GM19397 (cell line): ENCODE measurements at regions not wholly inside any gene's neighbourhood (a gene's known extent, or its start where the extent isn't known, plus 50 kb on each side); places are given as distances from the start of the nearest gene placed in this dataset.
"Not testable (repeated sequence)": the region's sequence is repeated elsewhere in the genome, so short reads cannot be mapped to it uniquely, and the experiment has no call there.

Experiments
- ATAC-seq: cut with Tn5 transposase; IDR thresholded peaks from one replicate; pipeline ENCODE4 v1.9.1; 2021; ENCODE audit warnings: mild to moderate bottlenecking, moderate library complexity; ENCODE audit not compliant: unreplicated experiment

DNA sequence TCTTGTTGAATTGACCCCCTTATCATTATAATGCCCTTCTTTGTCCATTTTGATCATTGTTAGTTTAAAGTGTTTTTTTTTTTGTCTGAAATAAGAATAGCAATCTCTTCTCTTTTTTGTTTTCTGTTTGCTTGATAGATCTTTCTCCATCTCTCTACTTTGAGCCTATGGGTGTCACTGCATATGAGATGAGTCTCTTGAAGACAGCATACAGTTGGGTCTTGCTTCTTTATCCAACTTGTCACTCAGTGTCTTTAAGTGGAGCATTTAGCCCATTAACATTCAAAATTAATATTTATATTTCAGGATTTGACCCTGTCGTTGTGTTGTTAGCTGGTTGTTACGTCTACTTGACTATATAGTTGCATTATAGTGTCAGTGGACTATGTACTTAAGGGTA lies 135.4 kb downstream of the HMHB1 start:
- ATAC-seq, result no peak

DNA sequence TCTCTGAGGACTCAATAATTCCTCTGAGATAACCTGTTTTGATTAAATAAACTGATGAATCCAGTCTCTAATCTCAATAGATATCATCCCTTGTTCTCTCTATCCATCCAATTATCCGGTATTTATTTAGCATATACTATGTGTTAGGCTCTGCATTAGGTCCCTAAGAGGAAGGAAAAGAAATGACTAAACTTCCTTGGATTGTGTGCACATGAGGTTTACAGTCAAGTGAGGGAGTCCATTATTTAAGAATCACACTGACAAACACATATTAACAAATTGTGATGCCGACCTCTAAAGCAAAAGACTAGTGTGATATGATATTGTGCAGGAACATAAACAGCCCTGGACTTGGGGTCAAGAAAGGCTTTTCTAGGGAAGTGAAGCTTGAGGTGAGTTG lies 140.8 kb downstream of the HMHB1 start:
- ATAC-seq, result no peak

DNA sequence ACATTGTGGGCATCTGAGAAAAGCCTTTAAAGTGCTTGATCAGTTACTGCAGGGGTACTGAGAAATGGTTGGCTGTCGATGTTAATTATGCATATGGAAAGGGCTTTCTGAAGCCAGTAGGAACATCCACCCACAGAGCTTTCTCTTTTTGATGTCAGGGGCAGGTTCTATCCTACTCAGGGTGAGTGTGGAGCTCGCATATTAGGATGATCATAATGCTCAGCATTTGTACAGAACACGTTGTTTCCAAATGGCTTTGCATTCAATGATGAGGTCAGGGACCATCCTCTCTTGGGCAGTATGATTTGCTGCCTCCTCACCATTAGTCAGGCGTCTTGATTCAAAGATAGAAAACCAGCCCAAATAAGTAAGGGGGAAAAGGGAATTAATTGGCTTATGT lies 141.9 kb downstream of the HMHB1 start:
- ATAC-seq, result no peak

DNA sequence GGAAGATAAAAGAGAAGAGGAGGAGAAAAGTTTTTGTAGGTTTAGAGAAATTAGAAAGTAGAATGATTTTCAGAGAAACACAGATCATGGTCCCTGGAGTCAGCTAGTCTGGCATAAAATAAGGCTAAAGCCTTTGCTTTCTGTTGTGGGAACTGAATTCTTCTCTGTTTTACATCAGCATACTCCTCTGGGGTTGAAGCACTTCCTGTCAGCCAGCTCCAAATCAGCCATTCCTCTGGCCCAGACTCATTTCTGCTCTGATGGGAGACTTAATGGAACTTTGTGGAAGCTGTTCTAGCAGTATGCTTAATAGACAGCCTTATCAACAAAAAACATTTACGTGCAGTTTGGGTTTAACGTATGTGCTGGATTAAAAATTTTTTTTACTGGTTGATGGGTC lies 143.2 kb downstream of the HMHB1 start:
- ATAC-seq, result no peak

DNA sequence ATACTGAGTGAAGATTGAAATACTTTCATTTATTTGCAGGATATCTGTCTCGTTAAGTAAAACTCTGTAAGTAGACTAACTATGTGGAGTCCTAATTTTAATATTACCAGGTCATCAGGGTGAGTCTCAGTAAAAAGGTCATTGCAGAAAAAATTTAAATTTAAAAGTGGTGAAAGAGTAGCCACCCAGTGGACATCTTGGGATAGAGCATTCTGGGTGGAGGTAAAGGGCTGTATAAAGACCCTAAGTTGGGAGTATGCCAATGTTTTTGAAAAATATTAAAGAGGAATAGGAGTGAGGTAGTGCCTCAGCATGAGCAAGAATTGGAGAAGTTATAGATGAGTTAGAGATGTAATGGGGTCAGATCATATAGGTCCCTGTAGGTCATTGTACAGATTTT lies 145.5 kb downstream of the HMHB1 start:
- ATAC-seq, result no peak

DNA sequence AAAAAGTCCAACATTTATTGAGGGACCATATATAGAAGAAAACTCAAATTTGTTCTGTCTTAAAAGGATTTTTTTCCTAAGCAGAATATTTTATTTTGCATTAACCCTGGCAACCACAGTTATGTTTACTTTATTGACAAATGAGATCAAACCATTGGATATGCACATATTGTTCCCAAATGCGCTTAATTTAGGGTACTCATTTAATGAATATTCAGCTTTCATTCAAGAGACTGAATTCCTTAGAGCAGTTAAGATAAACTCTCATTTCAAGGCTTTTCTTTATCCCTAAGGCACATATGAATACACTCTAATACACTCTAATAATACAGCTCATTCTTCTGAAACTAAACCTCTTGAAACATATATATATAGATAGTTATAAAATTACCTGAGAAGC lies 150.2 kb downstream of the HMHB1 start:
- no peak for ATAC-seq

DNA sequence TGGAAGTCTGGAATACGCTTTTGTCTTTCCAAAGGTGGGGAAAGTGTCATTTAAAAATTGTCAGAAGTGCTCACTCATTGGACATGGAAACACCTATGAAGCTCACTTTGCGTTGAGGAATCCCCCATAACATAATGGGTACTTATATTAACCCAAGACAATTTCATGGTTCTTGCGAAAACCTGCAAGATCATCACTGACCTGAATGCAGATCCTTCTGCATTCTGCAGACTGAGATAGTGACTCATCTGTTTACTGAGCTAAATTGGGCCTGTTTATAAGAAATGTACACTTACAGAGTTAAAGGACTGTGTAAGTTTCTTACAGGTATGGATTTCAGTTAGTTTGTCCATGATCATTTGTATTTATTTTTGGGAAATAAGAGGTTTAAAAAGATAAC lies 153.0 kb downstream of the HMHB1 start:
- no peak for ATAC-seq

DNA sequence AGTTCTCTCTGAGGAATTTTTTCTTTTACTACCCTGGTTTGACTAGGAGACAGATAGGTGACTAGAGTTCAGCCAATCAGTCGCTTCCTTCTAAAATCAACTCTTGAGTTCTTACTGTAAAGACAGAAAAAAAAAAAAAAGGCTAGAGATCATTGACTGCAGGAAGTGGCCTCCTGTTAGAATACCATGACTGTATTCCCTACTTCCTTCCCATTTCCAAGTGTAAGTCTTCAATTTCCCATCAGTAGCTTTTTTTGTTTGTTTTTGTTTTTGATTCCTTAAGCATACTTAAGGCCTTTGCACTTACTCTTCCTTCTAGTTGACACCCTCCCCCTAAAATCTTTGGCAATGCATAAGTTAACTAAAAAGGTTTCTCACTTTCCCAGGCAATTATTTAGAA lies 154.3 kb downstream of the HMHB1 start:
- ATAC-seq, result no peak

DNA sequence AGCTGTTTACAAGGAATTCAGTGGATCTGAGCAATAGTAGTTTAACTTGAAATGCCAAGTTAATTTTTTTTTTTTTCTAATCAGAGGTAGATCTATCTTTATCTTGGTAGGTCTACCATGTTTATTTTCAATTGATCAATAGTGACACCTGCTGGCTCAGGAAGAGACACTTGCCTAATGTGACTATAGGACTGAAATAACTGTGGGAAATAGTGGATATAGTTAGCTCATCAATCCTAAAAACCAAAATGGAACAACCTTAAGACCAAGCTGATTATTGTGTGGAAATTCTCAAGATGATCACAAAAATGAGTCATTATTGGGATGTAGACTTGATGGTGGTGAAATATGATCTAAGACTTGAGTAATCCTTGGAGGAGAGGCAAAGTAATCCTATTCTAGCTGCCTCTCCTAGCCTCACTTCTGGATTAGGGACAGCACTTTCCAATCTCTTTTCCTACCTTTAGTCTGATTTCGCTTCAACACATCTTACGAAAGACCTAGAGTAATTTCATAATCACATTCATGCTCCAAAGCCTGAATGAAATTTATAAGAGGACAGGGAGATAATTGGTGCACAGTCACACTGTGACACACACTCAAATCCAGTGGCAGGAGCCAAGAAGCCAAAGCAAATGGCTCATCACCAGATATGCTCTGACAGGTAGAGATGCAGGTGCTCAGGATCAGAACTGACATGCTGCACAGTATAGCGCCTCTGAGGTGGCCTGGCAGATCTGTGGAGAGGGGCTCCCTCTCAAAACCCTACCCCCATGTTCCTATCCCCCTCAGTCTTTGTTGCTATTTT lies 156.3 kb downstream of the HMHB1 start:
- ATAC-seq, result no peak

DNA sequence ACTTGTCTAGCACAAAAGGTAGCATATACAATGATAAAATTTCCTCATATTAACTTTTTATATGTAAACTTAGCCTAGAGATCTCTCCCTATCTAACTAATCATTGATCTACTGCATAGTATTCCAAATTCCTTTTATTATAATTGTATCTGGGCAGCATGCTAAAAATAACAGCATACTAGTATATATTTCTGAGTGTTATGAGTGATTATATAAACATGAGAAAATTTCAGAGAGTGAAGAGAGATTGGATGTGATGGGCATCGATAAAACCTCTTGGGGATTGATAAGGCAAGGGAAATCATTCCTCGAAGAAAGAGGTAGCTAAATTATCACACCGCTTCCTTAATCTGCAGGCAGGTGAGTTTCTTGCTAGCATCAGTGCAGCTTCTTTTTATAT lies 158.2 kb downstream of the HMHB1 start:
- ATAC-seq, result no peak

DNA sequence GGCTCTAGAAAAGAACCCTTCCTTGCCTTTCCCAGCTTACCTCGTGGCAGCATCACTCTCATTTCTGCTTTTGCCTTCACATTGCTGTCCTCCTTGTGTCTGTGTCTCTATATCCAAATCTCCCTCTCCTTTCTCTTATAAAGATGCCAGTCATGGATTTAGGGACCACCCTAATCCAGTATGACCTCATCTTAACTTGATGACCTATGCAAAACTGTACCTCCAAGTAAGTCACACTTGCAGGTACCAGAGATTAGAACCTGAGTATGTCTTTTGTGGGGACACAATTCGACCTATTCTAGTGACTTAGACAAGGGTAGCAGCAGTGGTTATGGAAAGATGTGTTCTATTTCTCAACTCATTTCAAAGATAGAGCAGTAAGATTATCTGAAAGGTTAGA lies 160.1 kb downstream of the HMHB1 start:
- ATAC-seq, result no peak

DNA sequence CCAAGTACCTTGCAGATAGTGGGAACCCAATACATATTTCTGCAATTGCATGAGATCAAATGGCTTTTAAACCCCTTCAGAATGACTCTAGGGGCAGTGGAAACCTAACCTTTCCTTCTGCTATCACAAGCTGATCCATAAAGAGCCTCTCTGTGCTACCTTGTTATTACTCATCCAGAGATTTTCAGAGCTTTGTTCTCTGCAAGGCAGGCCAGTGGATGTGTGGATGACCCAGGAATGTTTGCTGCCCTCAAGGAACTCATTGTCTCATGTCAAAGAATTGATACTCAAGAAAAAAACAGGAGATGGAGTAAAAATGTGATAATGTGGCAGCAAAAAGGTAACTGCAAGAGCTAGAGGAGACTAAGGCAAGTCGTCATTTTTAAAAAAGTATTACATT lies 164.1 kb downstream of the HMHB1 start:
- no peak for ATAC-seq

DNA sequence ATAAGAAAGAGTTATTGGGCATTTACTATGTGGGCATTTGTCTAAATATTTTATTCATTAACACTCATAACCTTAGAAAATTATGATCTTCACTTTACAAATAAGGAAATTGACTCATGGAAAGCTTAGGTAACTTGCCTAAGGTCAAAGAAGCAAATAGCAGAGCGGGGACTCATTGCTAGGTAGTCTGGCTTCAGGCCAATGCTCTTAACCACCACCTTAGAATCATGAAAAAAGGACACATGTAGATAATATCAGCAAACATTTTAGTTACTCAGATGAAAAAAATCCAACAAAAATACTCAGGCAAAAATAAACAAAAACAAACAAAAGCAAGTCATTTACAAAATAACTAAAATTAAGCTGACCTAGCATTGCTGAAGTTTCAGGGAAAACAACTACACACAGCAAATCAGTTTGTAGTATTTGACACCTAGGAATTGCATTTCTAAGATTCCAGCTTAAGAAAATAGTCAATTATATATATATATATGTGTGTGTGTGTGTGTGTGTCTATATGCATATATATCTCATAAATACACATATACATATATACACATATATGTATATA lies 166.0 kb downstream of the HMHB1 start:
- ATAC-seq, result no peak

DNA sequence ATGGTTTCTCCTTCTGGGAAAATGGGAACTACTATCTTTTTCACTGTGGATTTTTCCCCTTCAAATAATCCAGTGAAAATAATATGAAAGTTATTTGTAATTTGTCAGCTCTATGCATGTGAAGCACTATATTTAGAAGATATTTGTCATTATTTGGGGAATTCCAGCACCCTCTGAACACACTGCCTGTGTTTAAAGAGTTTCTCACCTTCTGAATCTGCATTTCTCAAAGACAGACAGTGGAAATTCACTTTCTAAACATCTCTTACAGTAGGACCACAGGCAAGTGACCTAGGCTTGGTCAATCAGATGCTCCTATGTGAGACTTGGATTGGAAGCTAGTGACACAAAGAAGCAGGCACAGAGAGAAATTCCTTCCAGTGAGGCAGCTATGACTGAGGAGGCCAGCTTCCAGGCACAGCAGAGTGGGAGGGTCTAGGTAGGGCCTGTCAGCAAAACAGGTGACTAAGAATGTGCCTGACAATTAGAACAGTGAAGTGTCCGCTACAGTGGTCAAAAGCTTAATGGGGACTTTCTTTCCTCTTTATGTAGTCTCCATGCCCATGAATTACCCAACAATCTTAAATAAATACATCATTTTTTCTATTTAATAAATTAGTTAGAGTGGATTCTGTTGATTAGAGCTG lies 167.2 kb downstream of the HMHB1 start:
- ATAC-seq, result peak; percentile 69

DNA sequence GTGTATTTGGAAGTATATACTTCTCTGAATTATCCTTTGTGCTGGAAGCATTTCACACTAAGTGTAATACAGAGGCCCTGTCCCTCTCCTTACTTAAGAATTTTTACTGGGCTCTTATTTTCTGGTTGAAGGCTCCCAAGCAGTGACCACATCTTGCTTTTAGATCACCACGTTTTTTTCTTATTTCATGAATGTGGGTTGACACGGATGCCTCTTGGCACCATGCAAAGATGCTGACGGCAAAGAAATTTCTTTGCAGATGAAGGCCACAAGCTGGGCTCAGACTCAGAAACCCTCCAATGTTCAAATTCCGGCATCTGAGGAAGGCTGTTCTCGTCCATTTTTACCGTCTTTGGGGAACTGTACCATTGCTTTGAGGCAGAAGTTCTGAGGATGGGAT lies 168.5 kb downstream of the HMHB1 start:
- ATAC-seq, result no peak

DNA sequence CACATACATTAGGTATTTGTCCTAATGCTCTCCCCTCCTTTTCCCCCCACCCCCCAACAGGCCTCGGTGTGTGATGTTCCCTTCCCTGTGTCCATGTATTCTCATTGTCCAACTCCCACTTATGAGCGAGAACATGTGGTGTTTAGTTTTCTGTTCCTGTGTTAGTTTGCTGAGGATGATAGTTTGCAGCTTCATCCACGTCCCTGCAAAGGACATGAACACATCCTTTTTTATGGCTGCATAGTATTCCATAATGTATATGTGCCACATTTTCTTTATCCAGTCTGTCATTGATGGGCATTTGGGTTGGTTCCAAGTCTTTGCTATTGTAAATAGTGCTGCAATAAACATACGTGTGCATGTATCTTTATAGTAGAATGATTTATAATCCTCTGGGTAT lies 171.0 kb downstream of the HMHB1 start:
- ATAC-seq, result not testable (repeated sequence)

DNA sequence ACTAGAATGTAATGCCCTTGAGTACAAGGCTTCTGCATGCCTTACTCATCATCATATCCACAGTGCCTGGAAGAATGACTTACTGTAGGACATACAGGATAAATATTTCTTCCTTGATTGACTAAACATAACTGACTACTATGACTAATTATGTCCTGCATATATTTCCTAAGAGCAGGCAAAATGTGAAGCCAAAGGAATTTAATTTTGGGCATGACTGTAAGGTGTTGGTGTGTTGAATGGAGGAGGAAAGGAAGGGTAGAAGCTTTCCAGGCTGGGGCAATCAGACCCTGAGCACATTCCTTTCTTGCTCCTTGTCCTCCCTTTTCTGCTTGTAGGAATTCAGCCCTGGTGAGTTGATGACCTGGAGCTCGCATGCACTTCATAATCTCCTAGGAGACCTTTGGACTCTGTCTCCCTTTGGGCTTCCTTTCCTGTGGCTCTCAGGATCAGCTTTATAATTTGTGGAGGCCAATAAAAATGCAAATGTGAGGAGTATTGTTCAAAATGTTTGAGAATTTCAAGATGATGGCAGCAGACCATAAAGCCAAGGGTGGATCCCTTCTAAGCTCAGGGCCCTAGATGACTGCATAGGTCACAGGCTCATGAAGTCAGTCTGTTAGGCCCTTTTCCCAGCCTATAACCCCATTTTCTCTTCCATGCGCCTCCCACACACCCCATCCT lies 174.0 kb downstream of the HMHB1 start:
- ATAC-seq, result no peak

DNA sequence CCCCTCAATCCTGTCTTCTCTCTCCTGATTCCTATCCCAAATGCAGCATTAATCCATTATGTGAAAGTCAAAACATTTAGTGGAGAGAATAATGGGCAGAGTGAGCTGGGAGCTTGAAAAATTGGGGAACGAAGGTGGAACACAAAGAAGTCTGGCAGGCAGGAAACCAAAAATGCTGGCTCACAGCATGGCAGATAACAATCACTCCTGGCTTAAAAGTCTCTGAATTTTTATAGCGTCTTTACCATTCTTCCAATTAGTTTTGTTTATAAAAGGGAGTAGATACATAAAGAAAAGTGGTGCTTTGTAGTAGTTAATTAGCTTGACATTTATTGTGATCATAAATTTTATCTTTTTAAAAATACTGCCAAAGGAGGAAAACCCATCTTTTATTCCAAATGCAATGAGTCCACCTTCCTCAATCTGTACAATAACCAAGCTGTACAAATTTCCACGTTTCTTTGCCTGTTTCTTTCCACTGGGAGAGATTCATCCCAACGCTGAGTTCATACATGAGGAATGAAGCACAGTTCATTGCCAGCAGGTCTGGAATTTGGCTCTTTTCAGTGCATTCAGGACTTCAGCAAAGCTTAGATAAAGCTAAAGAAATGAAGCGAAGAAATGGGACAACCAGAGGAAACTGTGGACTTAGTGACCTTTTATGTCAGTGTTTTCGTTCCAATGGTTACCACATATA lies 174.7 kb downstream of the HMHB1 start:
- ATAC-seq, result no peak

DNA sequence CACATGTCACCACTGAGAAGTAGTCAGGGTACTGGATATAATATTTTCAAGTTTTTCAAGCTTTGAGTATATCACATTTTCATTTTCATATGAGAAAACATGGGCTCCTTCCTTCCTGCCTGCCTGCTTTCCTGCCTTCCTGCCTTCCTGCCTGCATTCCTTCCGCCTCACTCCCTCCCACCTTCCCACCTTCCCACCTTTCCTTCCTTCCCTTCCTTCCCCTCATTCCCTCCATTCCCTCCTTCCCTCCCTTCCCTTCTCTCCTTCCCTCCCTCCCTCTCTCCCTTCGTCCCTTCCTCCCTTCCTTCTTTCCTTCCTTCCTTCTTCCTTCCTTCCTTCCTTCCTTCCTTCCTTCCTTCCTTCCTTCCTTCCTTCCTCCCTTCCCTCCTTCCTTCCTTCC lies 175.3 kb downstream of the HMHB1 start:
- no peak for ATAC-seq

DNA sequence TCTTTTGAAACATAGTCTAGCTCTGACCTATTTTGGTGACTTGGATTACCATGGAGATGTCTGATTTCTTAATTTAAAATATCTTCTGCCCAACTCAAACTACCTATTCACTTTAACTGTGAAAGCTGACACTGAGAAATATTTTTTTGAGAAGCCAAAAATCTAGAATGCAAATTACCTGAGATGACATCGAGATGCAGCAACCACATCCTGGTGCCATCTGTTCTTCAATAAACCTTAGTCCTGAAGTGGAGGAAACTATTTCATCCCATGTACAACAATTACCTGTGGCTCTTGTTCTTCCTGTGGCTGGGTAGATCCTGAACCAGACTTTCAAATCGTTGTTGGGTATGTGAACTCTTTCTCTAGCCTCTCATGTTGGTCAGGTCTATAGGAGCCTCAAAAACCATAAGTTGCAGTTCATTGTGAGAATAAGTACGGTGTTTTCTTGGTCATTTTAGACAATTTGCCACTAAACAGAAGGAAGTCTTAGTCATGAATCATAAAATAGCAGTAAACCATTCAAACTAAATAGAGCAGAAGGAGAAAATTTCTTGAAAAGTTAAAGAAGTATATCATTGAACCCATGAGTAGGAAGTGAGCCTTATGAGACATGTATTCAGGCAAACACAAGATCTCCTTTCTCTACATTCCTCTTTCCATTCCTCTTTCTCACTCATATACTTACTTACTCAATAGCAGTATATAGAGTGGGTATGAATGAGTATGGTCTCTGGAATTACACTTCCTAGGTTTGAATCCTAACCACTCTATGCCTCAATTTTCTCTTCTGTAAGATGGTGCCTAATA lies 176.0 kb downstream of the HMHB1 start:
- ATAC-seq, result no peak
